ENCODE measurements at regions not wholly inside any gene's neighbourhood (a gene's known extent, or its start where the extent isn't known, plus 50 kb on each side); places are given as distances from the start of the nearest gene placed in this dataset.

DNA sequence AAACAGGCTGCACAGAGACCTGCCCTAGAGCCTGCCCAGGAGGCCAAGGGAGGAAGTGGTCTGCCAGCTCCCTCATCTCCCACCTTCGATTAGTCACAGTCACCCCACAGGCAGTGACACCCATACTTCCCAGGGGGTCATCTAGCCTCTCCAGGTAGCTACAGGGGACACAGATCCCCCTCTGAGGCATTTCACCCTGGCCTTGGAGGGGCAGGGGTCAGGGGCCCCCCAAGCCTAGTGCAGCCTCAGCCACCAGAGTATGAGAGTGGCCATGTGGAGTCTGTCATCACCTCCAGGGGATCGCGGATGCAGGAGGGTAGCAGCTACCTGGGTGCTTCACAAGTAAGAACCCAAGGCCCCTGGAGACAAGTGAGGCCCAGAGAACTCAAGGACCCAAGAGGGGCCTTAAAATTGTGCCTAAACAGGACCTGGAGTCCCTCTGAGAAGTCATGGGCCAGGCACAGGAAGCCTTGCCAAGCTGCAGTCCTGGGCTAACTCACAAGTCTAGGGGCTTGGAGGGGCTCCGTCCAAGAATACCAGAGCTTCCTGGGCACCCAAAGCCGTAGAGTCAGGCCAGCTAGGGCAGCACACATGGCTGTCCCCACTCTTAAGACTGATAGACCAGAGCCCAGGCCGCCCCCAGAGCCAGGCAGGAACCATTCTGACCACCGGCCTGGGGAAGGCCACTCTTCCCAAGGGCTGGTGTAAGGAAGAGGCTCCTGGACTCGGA is 354.3 kb upstream of the ID2 start:
- TF ChIP-seq, protein P1, sequence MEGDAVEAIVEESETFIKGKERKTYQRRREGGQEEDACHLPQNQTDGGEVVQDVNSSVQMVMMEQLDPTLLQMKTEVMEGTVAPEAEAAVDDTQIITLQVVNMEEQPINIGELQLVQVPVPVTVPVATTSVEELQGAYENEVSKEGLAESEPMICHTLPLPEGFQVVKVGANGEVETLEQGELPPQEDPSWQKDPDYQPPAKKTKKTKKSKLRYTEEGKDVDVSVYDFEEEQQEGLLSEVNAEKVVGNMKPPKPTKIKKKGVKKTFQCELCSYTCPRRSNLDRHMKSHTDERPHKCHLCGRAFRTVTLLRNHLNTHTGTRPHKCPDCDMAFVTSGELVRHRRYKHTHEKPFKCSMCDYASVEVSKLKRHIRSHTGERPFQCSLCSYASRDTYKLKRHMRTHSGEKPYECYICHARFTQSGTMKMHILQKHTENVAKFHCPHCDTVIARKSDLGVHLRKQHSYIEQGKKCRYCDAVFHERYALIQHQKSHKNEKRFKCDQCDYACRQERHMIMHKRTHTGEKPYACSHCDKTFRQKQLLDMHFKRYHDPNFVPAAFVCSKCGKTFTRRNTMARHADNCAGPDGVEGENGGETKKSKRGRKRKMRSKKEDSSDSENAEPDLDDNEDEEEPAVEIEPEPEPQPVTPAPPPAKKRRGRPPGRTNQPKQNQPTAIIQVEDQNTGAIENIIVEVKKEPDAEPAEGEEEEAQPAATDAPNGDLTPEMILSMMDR (IDR thresholded peaks at IDR 0.05; ENCODE audit: low read length): no peak
- TF ChIP-seq EZH2 (optimal IDR thresholded peaks at IDR 0.05; ENCODE audit: low read depth, low read length): no peak
- TF ChIP-seq EZH2phosphoT487 (IDR thresholded peaks at IDR 0.05; ENCODE audit: low read length): no peak
